CD4-positive, alpha-beta T cell treated with Interleukin-2 at 100 ng/mL for 4 hours (primary cell): ENCODE measurements at regions not wholly inside any gene's neighbourhood (a gene's known extent, or its start where the extent isn't known, plus 50 kb on each side); places are given as distances from the start of the nearest gene placed in this dataset.
"Not testable (repeated sequence)": the region's sequence is repeated elsewhere in the genome, so short reads cannot be mapped to it uniquely, and the experiment has no call there.

Source experiments
- DNase-seq: peaks from one replicate; pipeline ENCODE4 v3.0.0-alpha.2; 2020; ENCODE audit warnings: low spot score

DNA sequence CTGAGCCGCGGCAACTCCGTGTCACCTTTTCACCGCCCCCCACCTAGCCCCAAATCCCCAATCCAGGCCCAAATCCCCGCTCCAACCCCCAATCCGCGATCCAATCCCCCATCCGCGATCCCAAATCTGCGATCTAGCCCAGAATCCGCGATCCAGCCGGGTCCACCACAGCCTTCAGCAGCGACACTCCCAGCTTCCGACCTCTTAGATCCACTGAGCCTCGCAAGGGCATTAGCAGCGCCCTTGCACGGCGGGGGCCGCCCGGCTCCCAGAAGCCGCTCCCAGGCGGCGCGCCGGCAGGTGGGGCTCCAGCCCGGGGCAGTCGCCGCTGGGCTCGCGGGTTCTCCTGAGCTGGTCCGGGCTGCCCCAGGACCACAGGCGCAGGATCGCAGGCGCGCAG lies 116.1 kb upstream of the TPTE start:
- DNase-seq = not testable (repeated sequence)

DNA sequence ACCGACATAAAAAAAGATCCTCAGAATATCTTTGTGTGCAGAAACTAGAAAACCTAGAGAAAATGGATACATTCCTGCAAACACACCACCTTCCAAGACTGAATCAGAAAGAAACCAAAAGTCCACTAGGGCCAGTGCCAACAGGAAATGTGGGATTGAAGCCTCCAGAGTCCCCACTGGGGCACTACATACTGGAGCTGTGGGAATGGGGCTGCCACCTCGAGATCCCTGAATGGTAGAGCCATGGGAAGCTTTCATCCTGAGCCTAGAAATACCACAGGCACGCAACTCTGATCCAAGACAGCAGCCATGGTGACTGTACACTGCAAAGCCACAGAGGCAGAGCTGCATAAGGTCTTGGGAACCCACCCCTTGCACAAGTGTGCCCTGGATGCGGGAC lies 111.6 kb upstream of the TPTE start:
- DNase-seq = not testable (repeated sequence)

DNA sequence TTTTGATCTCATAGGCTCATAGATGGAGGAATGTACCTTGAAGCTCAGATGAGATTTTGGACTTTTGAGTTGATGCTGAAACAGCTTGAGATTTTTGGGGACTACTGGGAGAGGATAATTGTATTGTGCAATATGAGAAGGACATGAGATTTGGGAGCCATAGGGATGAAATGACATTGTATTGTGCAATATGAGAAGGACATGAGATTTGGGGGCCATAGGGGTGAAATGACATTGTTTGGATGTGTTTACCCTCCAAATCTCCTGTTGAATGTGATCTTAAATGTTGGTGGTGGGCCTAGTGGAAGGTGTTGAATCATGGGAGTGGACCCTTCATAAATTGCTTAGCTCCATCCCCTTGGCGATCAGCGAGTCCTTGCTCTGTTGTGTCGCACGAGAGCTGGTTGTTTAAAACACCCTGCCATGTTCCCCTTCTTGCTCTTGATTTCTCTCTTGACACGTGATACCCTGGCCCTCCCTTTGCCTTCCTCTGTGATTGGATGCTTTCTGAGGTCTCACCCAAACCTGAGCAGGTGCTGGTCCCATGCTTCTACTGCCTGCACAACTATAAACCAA lies 110.9 kb upstream of the TPTE start:
- not testable (repeated sequence) for DNase-seq

DNA sequence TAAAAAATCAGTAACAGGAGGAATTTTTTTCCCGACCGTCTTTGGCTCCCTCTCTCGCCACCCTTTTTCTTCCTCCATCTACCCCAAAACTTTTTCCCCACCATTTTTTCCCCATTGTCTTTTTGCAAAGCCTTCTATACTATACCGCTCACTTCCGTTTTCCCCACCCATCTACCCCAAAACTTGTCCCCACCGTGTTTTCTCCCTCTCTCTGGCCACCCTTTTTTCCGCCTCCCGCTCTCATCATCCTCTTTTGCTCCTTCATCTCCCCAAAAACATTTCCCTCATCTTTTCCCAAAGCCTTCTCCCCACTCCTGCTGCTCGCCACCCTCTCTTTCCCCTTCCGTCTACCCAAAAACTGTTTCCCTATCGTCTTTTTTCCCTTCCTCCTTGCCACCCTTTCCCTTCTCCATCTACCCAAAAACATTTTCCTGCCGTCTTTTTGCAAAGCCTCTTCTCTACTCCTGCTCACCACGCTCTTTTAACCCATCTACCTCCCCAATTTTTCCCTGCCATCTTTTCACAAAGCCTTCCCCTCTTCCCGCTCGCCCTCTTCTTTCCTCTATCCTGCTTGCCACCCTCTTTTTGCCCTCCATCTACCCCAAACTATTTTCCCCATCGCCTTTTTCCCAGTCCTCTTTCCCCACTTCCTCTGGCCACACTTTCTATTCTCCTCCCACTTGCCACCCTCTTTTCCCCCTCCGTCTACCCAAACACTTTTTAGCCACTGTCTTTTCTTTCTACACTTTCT lies 109.4 kb upstream of the TPTE start:
- not testable (repeated sequence) for DNase-seq

DNA sequence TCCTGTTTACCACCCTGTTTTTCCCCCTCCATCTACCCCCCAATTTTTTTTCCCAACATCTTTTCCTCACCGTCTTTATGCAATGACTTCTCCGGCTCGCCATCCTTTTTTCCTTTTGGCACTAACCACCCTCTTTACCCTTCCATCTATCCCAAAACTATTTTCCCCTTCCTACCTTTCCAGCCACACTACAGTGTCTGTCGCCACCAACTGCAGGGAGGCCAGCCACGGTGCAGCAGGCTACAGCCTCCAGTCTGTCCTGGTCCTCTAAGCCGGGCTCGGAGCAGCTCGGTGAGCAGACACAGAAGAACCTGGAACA lies 108.5 kb upstream of the TPTE start:
- DNase-seq = not testable (repeated sequence)

DNA sequence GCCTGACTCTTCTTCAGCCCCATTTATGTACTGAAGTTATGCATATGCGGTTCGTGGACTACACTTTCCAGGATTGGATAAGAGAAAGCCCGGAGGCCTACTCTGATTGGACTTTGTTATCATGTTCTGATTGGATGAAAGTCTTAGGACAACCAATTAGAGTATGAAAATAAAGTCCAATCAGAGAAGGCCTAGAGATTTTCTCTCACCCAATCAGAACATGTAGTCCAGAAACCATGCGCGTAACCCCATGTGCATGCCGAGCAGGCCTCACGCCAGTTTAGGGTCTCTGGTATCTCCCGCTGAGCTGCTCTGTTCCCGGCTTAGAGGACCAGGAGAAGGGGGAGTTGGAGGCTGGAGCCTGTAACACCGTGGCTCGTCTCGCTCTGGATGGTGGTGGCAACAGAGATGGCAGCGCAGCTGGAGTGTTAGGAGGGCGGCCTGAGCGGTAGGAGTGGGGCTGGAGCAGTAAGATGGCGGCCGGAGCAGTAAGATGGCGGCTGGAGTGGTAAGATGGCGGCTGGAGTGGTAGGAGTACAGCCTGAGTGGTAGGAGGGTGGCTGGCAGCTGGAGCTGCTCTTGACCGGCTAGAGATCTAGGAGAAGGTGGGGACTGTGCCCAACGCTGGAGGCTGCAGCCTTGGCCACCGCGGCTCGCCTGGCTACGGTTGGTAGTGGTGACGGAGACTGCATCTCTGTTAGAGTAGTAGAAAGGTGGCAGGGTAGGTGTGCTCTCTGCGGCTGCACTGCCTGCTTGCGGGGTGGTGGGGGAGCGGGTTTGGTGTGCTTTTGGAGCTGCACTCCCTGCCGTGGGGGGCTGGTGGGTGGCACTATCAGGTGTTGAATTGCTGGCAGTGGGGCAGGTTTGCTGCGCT lies 107.9 kb upstream of the TPTE start:
- not testable (repeated sequence) for DNase-seq

DNA sequence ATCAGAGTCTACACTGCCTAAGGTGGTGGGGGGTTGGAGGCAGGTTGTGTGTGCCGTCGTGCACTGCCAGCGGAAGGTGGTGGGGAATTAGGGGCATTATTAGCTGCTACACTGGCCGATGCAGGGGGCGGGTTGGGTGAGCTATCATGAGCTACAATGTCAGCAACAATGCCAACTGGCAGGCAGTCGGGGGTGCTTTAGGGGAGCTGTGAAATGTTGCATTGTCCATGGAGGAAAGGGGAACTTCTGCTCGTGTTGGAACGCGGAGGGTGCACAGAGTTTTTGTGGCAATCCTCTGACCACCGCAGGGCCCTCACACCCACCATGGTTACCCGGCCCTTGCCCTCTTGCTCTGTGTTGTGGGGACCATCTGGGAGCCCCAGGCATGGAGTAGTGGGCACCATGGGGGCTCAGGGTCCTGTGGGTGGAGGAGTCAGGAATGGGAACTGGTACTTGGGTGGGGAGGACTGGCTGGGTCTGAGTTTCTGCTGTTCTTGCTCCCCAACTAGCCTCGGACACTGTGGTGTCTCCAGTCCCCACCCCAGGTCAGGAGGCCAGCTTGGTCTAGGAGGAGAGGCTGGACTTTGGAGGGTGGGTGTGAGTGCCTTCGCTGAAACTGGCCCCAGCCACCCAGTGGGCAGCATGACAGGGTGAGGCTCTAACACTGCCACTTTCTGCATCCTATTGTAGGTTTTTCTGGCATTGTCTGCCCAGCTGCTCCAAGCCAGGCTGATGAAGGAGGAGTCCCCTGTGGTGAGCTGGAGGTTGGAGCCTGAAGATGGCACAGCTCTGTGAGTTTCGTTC lies 107.1 kb upstream of the TPTE start:
- not testable (repeated sequence) for DNase-seq

DNA sequence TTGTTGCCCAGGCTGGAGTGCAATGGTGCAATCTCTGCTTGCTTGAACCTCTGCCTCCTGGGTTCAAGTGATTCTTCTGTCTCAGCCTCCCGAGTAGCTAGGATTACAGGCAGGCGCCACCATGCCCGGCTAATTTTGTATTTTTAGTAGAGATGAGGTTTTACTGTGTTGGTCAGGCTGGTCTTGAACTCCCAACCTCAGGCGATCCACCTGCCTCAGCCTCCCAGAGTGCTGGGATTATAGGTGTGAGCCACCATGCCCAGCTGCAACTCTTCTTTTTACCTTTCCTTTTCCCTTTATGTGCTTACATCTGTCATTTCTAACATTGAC lies 106.5 kb upstream of the TPTE start:
- DNase-seq = not testable (repeated sequence)

DNA sequence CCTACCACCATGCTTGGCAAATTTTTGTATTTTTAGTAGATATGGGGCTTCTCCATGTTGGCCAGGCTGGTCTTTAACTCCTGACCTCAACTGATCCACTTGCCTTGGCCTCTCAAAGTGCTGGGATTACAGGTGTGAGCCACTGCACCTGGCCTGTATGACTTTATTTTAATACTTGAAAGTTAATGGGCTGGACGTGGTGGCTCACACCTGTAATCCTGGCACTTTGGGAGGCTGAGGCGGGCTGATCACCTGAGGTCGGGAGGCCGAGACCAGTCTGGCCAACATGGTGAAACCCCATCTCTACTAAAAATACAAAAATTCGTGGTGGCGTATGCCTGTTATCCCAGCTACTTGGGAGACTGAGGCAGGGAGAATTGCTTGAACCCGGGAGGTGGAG lies 105.9 kb upstream of the TPTE start:
- not testable (repeated sequence) for DNase-seq

DNA sequence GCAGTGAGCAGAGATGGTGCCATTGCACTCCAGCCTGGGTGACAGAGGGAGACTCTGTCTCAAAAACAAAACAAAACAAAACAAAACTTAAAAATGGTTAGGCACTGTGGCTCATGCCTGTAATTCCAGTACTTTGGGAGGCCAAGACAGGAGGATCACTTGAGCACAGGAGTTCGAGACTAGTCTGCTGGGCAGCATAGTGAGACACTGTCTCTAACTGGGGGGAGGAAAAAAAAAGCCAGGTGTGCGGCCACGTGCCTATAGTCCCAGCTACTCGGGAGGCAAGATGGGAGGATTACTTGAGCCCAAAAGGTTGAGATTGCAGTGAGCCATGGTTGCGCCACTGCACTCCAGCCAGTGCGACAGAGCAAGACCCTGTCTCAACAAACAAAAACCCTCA lies 105.5 kb upstream of the TPTE start:
- not testable (repeated sequence) for DNase-seq

DNA sequence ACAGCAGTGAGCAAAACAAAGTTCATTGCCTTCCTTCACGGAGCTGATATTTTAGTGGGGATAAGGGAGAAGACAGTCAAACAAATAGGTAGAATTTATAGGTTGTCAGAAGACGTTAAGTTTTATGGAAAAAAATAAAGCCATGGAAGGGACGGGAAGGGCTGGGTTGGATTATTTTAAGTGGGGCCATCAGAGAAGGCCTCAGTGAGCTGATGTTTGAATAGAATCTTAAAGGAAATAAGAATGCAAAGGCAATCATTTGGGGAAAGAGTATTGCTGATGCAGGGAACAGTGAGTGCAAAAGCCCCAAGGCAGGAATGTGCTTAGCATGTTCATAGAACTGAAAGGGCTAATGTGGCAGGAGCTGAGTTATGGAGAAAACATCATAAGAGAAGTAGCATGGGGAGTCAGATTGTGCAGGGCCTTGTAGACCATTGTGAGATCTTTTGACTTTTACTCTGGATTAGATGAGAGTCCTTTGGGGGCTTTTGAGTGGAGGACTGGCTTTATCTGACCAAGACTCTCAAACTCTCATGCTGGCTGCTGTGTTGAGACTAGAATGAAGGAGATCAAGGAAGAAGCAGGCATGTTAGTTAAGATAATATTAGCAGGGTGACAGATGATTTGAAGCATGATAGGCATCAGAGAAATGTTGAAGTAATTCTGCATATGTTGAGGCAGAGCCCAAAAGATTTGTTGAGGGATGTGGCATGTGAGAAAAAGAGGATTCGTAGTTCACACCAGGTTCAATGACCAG lies 104.5 kb upstream of the TPTE start:
- not testable (repeated sequence) for DNase-seq

DNA sequence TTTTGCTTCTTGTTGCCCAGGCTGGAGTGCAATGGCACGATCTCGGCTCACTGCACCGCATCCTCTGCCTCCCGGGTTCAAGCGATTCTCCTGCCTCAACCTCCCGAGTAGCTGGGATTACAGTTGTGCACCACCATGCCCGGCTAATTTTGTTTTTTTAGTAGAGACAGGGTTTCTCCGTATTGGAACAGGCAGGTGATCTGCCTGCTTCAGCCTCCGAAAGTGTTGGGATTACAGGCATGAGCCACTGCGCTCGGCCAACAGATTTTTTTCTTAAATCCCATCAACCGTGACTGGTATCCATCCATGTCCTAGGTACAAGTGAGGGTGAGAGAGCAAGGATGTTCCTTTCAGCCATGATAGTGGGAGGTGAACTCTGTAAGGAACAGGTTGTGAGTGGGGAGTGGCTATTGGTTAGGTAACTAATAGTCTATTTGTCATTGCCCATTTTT lies 103.8 kb upstream of the TPTE start:
- DNase-seq = not testable (repeated sequence)

DNA sequence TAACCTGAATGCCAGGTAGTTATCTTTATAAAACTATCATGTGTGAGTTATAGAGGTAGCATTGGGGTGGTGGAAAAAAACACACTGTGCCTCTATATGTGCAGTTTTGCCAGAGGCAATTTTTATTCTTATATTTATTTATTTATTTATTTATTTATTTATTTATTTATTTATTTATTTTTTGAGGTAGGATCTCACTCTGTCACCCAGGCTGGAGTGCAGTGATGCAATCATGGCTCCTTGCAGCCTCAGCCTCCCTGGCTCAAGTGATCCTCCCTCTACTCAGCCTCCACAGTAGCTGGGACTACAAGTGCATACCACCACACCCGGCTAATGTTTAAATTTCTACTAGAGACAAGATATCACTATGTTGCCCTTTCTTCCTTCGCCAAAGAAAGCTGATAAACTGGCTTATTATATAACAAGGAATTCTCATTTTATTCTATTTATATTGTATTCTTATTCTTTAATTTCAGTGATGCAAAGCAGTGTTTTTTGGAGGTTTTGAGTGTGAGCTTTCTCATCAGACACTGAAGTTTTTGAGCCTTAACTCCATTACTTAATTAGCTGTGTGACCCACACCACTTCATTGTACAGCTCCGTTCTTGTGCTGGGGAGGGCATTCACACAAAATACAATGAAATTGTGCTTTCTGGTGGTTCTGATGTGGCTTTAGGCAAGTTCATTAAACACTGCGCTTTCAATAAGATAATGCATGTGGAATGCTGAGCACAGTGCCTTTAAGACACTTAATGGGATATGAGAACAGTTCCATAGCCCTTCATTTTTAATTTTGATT lies 102.9 kb upstream of the TPTE start:
- DNase-seq = not testable (repeated sequence)

DNA sequence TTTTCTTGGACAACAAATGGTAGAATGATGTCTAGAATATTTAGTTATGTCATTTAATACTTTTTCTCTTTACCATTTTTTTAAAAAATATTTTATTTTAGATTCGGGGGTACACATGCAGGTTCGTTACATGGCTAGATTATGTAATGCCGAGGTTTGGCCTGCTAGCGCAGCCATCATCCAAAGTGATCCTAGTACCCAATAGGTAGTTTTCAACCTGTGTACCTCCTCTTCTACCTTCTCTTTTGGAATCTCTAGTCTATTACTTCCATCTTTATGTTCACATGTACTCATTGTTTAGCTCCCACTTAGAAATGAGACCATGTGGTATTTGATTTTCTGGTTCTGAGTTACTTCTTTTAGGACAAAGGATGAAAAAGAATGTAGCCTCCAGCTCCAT lies 100.2 kb upstream of the TPTE start:
- DNase-seq = not testable (repeated sequence)

DNA sequence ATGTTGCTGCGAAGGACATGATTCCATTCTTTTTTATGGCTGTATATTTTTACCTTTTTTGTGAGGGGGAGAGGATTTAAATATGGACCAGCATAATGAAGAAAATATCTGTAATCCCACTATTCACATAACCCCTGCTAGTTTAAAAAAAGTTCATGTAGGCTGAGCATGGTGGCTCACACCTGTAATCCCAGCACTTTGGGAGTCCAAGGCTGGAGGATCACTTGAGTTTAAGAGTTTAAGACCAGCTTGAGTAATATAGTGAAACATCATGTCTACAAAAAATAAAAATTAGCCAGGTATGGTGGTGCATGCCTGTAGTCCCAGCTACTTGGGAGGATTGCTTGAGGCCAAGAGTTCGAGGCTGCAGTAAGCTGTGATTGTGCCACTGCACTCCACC lies 99.8 kb upstream of the TPTE start:
- DNase-seq = not testable (repeated sequence)

DNA sequence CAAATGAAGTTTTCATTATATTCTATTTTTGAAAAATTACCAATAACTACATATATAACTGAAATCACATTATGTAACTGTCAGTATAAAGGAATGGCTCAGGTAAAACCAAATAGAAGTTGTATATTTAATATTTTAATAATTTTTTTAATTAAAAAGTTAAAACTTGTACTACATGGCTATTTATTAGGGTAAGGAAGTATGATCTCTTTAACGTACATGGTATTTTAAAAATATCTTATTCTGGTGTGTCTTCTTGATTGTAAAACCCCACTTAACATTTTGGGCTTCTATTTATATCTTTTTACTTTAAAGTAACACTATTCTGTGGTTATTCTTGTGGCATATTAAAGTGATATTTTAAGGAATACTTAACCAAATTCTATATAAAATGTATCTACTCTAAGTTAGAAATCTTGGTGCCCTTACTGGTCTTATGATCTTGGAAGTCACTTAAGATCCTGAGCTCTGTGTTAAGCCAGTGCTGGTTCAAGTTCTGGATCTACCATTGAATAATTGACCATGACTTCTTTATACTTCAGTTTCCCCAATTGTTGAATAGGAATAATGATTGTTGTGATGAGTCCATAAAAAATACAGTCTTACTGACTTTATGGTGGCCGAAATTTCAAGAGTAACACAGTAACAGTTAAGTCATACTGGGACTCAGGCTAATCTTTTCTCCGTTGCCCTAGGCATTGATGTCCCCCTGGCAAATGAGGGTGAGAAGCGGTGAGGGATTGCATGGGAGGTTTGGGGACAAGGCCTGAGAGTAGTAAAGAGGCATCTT lies 97.1 kb upstream of the TPTE start:
- not testable (repeated sequence) for DNase-seq

DNA sequence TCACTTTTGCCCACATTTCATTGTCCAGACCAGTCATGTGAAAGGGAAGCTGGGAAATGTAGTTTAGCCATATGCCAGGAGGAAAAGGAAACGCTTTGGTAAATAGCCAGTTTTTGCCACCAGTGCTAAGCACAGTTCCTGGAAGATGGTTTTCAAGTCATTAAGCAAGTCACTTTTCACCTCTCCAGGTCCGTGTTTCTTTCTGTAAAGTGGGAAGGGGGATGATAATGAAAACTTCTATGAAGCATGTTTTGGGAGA lies 96.6 kb upstream of the TPTE start:
- DNase-seq = not testable (repeated sequence)

DNA sequence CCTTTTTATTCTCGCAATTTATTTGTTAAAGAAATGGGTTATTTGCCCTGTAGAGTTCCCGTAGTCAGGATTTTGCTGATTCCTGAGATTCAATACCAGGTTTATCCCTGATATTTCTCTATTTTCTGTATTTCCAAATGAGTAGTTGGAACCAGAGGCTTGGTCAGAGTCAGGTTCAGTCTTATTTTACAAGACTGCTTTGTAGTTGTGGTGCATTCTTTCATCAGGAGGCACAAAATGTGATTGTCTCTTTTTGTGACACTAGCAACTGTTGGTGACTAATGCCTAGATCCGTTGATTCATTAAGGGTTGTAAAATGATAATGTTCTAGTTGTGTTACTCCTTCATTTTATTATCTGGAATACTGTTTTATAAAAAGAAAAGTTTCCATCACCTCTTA lies 95.5 kb upstream of the TPTE start:
- no peak for DNase-seq

DNA sequence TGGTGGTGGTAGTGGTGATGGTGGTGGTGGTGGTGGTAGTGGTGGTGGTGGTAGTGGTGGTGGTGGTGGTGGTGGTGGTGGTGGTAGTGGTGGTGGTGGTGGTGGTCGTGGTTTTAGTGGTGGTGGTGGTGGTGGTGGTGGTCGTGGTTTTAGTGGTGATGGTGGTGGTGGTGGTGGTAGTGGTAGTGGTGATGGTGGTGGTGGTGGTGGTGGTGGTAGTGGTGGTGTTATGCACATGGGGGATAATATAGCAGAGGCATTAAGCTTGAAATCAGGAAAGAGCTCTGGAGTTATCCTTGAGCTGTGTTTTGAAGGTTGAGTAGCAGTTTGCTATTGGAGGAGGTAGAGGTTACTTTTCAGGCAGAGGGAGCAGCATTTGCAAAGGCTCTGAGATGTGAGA lies 94.6 kb upstream of the TPTE start:
- not testable (repeated sequence) for DNase-seq

DNA sequence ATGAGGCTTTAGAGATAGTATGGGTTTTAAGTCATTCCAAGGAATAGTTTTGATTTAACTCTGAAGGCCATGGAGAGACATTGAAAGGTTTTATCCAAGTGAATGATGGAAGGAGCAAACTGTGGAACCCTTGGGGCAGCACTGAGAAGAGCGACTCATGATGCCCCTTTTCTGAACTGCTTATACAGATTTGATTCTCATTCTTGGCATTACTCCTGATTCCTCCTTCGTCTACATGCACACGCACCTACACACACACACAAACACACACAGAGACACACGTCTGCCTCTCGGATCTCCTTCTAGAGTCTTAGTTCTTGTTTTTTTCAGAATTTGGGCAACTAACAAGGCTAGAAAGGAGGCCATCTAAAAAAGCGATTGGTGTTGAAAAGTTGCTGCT lies 94.1 kb upstream of the TPTE start:
- not testable (repeated sequence) for DNase-seq
